Cerebellar nuclear complex (tissue), 1 donor: ENCODE measurements at regions not wholly inside any gene's neighbourhood (a gene's known extent, or its start where the extent isn't known, plus 50 kb on each side); places are given as distances from the start of the nearest gene placed in this dataset.
"Not testable (repeated sequence)": the region's sequence is repeated elsewhere in the genome, so short reads cannot be mapped to it uniquely, and the experiment has no call there.

Experiments used
- DNase-seq, 2 experiments: peaks; one replicate each; lab custom pipeline; 2025; lab: John Stamatoyannopoulos, UW

- DNase-seq: not testable (repeated sequence)
These were observed 133.1 kb downstream of the CENPC start for GRCh38 chr4:67412153-67412712.

- DNase-seq: no peak
These were observed 142.0 kb downstream of the CENPC start for GRCh38 chr4:67403342-67403741.

GRCh38 chr4:67401902-67402301 lies 143.4 kb downstream of the CENPC start:
- DNase-seq: no peak

GRCh38 chr4:67397931-67398330 lies 147.4 kb downstream of the CENPC start:
- DNase-seq: no peak

GRCh38 chr4:67397031-67397430 lies 148.3 kb downstream of the CENPC start:
- DNase-seq: no peak

- DNase-seq: no peak
These were observed 149.3 kb downstream of the CENPC start for GRCh38 chr4:67396008-67396407.

GRCh38 chr4:67394879-67395278 lies 150.4 kb downstream of the CENPC start:
- DNase-seq: no peak

GRCh38 chr4:67393699-67394281 lies 151.5 kb downstream of the CENPC start:
- DNase-seq: no peak

GRCh38 chr4:67393007-67393406 lies 152.3 kb downstream of the CENPC start:
- no peak for DNase-seq

GRCh38 chr4:67381406-67381804 lies 163.9 kb downstream of the CENPC start:
- not testable (repeated sequence) for DNase-seq

- DNase-seq: not testable (repeated sequence)
These were observed 164.4 kb downstream of the CENPC start for GRCh38 chr4:67380702-67381405.

GRCh38 chr4:67380154-67380553 lies 165.1 kb downstream of the CENPC start:
- no peak for DNase-seq

- no peak for DNase-seq
These were observed 170.0 kb downstream of the CENPC start for GRCh38 chr4:67375291-67375690.

GRCh38 chr4:67371615-67372014 lies 173.7 kb downstream of the CENPC start:
- no peak for DNase-seq

- DNase-seq: no peak
These were observed 178.9 kb downstream of the CENPC start for GRCh38 chr4:67366311-67366861.

GRCh38 chr4:67365661-67366245 lies 179.6 kb downstream of the CENPC start:
- no peak for DNase-seq

- DNase-seq: no peak
These were observed 189.5 kb downstream of the CENPC start for GRCh38 chr4:67355806-67356205.

GRCh38 chr4:67346654-67347053 lies 198.6 kb downstream of the CENPC start:
- DNase-seq: no peak

GRCh38 chr4:67344594-67345380 lies 200.5 kb downstream of the CENPC start:
- DNase-seq: no peak

- DNase-seq: no peak
These were observed 202.1 kb downstream of the CENPC start for GRCh38 chr4:67343199-67343598.

GRCh38 chr4:67342291-67342690 lies 203.0 kb downstream of the CENPC start:
- no peak for DNase-seq

GRCh38 chr4:67333664-67334063 lies 211.6 kb downstream of the CENPC start:
- no peak for DNase-seq
